WTC11 (cell line): ENCODE measurements at regions not wholly inside any gene's neighbourhood (a gene's known extent, or its start where the extent isn't known, plus 50 kb on each side); places are given as distances from the start of the nearest gene placed in this dataset.
"Not testable (repeated sequence)": the region's sequence is repeated elsewhere in the genome, so short reads cannot be mapped to it uniquely, and the experiment has no call there.

ENCODE experiments used
- ATAC-seq: fragments of 200-7000 bp; cut with Tn5 transposase; 2 replicates; pipeline ENCODE4 v1.10.0; 2021; ENCODE audit warnings: mild to moderate bottlenecking, moderate library complexity
- CTCF ChIA-PET: fragments of 300-600 bp; sonication (Branson Sonifier 250); formaldehyde crosslinking; loops from one replicate; lab custom pipeline; 2021; ENCODE audit warnings: antibody characterized with exemption; lab: Charles Lee
- POLR2A ChIA-PET: fragments of 350-600 bp; sonication (Branson Sonifier 250); formaldehyde crosslinking; loops from one replicate; lab custom pipeline; 2021; ENCODE audit warnings: antibody characterized with exemption; lab: Charles Lee
- DNase-seq: peaks from one replicate; pipeline ENCODE4 v3.0.0; 2021; ENCODE audit warnings: low spot score
- H3K27ac Mint-ChIP-seq: 2 replicates; pipeline ENCODE4 v1.8.0; 2021; ENCODE audit warnings: mixed read lengths
- H3K27me3 Mint-ChIP-seq: 2 replicates; pipeline ENCODE4 v1.8.0; 2021; ENCODE audit warnings: low read depth, mild to moderate bottlenecking, moderate library complexity, mixed read lengths
- H3K36me3 Mint-ChIP-seq: 2 replicates; pipeline ENCODE4 v1.8.0; 2021; ENCODE audit warnings: mixed read lengths
- H3K4me1 Mint-ChIP-seq: 2 replicates; pipeline ENCODE4 v1.8.0; 2022; ENCODE audit warnings: mixed read lengths
- H3K4me3 Mint-ChIP-seq: 2 replicates; pipeline ENCODE4 v1.8.0; 2021; ENCODE audit warnings: mild to moderate bottlenecking, moderate library complexity, mixed read lengths
- H3K9me3 Mint-ChIP-seq: 2 replicates; pipeline ENCODE4 v1.8.0; 2021; ENCODE audit warnings: mixed read lengths
- CREM ChIP-seq: sonication (generic); formaldehyde crosslinking; IDR thresholded peaks from 2 replicates; pipeline ENCODE4 v1.8.1; 2022; ENCODE audit warnings: mild to moderate bottlenecking, missing genetic modification reagents, moderate library complexity
- EMX1 ChIP-seq: fragments of 250-450 bp; sonication (Bioruptor Pico); IDR thresholded peaks from 2 replicates; pipeline ENCODE4 v1.8.0; 2021; ENCODE audit warnings: mild to moderate bottlenecking
- JAZF1 ChIP-seq: fragments of 250-450 bp; sonication (Bioruptor Pico); IDR thresholded peaks from 2 replicates; pipeline ENCODE4 v1.9.0; 2021; ENCODE audit warnings: moderate library complexity, mild to moderate bottlenecking, inconsistent platforms
- JUN ChIP-seq: sonication (generic); formaldehyde crosslinking; IDR thresholded peaks from 2 replicates; pipeline ENCODE4 v1.8.0; 2023; ENCODE audit warnings: mild to moderate bottlenecking, missing genetic modification reagents
- ZNF121 ChIP-seq: sonication (generic); formaldehyde crosslinking; IDR thresholded peaks from 2 replicates; pipeline ENCODE4 v1.8.0; 2023; ENCODE audit warnings: missing genetic modification reagents
- TF ChIP-seq, protein P1 (sequence below): fragments of 250-450 bp; sonication (Bioruptor Pico); IDR thresholded peaks from 2 replicates; pipeline ENCODE4 v1.9.0; 2021; ENCODE audit warnings: mild to moderate bottlenecking
- TF ChIP-seq, protein P2 (sequence below): fragments of 200-600 bp; IDR thresholded peaks from 2 replicates; pipeline ENCODE4 v1.8.0; 2022; ENCODE audit warnings: antibody characterized with exemption

DNA sequence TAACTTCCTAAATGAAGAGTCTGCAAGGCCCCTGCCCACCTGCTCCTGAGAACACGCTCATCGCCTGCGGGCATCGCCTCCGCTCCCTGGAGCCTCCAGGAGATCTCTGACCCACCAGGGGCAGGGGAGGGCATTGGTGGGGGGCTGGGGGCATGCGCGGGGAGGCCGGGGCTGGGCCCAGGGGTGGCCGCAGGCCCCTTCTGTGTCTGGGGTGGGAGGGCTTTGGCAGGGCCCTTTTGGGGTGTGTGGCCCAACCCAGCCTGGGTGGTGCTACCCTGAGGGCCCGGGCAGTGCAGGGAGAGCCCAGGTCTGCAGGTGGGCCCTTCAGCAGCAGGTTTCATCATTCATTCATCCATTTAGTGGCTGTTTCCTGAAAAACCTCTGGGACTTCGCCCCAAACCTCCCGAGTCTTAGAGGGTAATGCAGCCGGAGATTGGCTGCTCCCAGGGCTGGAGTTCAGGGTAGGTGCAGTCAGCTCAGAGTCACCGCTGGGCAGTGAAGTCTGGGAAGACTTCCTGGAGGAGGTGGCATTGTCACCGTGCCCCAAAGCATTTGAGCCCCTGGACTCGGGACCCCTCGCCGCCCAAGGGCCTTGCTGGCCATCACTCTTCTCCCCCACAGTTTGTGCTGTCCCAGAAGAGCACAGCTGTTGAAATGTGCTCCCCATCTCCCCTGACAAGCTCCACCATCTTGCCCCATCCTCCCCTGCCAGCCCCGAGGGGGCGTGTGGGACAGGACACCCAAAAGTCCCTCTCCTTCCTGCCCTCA, 255.1 kb downstream of the PARP8 start:
- CTCF ChIA-PET, result interaction anchor here (0.7 to 1.5 kb wide), 5 partner anchors 20 to 85 kb away, joined by 3 to 4 read pairs (median 3); no protein-coding TSS in a partner anchor
- Mint-ChIP-seq H3K27me3 (peaks cover 11% of the 10 kb centered on the region), H3K36me3 (no peaks in the 10 kb centered on the region), H3K27ac (no peak overlapping the region), H3K4me1 (no peaks in the 10 kb centered on the region), H3K4me3 (no peak overlapping the region), H3K9me3 (no peaks in the 10 kb centered on the region)
- TF ChIP-seq EMX1 (CRISPR knock-in tag) (no peak), JUN (CRISPR knock-in tag) (no peak)
- TF ChIP-seq, protein P1, sequence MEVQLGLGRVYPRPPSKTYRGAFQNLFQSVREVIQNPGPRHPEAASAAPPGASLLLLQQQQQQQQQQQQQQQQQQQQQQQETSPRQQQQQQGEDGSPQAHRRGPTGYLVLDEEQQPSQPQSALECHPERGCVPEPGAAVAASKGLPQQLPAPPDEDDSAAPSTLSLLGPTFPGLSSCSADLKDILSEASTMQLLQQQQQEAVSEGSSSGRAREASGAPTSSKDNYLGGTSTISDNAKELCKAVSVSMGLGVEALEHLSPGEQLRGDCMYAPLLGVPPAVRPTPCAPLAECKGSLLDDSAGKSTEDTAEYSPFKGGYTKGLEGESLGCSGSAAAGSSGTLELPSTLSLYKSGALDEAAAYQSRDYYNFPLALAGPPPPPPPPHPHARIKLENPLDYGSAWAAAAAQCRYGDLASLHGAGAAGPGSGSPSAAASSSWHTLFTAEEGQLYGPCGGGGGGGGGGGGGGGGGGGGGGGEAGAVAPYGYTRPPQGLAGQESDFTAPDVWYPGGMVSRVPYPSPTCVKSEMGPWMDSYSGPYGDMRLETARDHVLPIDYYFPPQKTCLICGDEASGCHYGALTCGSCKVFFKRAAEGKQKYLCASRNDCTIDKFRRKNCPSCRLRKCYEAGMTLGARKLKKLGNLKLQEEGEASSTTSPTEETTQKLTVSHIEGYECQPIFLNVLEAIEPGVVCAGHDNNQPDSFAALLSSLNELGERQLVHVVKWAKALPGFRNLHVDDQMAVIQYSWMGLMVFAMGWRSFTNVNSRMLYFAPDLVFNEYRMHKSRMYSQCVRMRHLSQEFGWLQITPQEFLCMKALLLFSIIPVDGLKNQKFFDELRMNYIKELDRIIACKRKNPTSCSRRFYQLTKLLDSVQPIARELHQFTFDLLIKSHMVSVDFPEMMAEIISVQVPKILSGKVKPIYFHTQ (CRISPR knock-in tag), result no peak
- POLR2A ChIA-PET, result no interaction called here
- ATAC-seq (no peak), DNase-seq (no peak)

DNA sequence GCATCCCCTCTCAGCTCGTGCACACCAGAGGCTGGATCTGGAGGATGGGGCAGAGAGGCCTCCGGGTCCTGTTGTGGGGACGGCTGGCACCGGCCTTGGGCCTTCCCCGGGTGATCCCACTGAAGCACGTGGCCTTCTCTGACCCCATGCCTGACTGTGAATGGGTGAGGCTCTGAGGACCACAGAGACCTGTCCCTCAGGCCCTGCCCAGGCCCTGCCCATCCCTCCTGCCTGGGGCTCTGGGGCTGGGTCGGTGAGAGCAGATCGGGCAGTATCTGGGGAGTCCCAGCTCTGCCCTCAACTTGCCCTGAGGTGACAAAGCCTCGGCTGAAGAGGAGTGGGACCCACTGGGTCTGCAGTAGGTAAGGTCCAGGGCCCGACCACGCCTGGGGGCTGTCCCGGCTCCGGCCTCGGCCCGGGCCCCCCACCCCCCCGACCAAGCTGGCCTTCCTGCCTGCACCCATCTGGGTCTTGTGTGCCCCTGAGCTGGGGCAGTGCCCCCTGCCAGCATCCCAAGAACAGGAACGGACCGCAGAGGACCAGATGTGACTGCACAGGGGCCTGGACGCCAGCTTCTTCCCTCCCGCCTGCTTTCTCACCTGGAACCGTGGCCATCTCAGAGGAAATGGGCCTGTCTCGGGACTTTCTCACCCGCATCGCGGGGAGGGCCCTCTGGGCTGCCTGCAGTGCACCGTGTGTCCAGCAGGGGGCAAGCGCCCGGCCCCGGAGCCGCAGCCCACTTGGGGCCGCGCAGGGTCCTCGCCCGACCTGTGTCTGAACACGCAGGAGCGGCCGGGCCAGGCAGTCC, 255.9 kb downstream of the PARP8 start:
- H3K27ac Mint-ChIP-seq, H3K9me3 Mint-ChIP-seq, POLR2A ChIA-PET, H3K36me3 Mint-ChIP-seq, H3K4me3 Mint-ChIP-seq, H3K4me1 Mint-ChIP-seq: not testable (repeated sequence)
- ATAC-seq, result peak; percentile 98
- peaks cover 11% of the 10 kb centered on the region for H3K27me3 Mint-ChIP-seq
- TF ChIP-seq ZNF121 (CRISPR knock-in tag) (0 out of 2 replicates have a peak, but pooled peaks have one; percentile 5), CREM (CRISPR knock-in tag) (0 out of 2 replicates have a peak, but pooled peaks have one; percentile 16)
- TF ChIP-seq, protein P2, sequence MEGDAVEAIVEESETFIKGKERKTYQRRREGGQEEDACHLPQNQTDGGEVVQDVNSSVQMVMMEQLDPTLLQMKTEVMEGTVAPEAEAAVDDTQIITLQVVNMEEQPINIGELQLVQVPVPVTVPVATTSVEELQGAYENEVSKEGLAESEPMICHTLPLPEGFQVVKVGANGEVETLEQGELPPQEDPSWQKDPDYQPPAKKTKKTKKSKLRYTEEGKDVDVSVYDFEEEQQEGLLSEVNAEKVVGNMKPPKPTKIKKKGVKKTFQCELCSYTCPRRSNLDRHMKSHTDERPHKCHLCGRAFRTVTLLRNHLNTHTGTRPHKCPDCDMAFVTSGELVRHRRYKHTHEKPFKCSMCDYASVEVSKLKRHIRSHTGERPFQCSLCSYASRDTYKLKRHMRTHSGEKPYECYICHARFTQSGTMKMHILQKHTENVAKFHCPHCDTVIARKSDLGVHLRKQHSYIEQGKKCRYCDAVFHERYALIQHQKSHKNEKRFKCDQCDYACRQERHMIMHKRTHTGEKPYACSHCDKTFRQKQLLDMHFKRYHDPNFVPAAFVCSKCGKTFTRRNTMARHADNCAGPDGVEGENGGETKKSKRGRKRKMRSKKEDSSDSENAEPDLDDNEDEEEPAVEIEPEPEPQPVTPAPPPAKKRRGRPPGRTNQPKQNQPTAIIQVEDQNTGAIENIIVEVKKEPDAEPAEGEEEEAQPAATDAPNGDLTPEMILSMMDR, result peak; percentile 97
- CTCF ChIA-PET, result interaction anchor here (0.7 to 1.5 kb wide), 5 partner anchors 20 to 111 kb away, joined by 3 to 4 read pairs (median 3); no protein-coding TSS in a partner anchor
- peak; percentile 75 for DNase-seq

DNA sequence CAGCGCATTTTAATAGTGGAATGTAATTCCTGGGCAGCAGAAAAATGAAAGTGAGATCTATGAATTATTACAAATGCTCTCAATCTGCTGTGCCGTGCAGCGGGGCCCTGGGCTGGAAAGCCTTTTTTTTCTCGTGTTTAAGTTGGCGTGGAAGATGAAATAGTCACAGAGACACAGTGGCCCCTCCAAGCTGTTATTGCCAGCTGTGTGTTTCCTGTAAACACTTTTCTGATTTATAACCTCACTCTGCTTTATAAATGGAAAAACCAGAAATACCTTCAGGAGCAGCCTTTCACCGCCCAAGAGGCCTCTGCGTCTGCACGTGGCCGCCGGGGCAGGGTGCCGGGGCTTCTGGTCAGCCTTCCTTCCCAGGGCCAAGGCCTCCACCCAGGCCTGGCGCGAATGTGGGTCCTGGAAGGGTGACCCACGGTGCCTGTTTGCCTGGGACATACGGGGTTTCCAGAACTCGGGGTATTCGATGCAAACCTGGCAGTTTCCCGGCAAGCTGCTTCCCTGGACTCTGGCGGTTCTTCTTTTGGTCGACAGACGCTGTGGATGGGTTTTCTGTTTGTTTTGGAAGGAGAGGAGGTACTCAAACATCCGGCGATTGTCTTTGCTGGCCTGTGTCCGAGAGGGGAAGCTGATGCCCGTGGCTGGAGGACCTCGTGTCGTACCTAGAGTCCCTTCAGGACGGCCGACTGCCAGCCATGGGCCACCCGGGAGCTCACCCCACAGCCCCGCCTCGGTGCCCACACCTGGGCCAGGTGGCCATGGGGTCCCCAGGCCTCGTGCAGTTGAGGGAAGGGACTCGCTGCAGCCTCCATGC, 256.7 kb downstream of the PARP8 start:
- CTCF ChIA-PET, result interaction anchor here (0.9 kb wide), 1 partner anchor 110 kb away, joined by 3 read pairs; no protein-coding TSS in a partner anchor
- H3K27me3 Mint-ChIP-seq, result peaks cover 11% of the 10 kb centered on the region
- POLR2A ChIA-PET, result no interaction called here
- H3K9me3 Mint-ChIP-seq, result no peaks in the 10 kb centered on the region
- TF ChIP-seq, protein P2, result peak; percentile 49; the same call in 1 of the 2 replicates
- no peak for TF ChIP-seq JAZF1 (CRISPR knock-in tag)
- TF ChIP-seq, all 79 proteins: peak for 1
- Mint-ChIP-seq H3K4me1 (no peaks in the 10 kb centered on the region), H3K4me3 (no peak overlapping the region), H3K27ac (no peak overlapping the region), H3K36me3 (no peaks in the 10 kb centered on the region)
- ATAC-seq (peak; percentile 32), DNase-seq (no peak)
